ENCODE measurements at regions not wholly inside any gene's neighbourhood (a gene's known extent, or its start where the extent isn't known, plus 50 kb on each side); places are given as distances from the start of the nearest gene placed in this dataset.

GRCh38 chr14:98217530-98217929, 1054.5 kb downstream of the BCL11B start:
- Mint-ChIP-seq H3K4me3 (no peak overlapping the region), H3K36me3 (ENCODE audit: low read depth) (no peaks in the 10 kb centered on the region), H3K27ac (no peak overlapping the region), H3K9me3 (no peaks in the 10 kb centered on the region), H3K4me1 (peaks cover 19% of the 10 kb centered on the region), H3K27me3 (ENCODE audit: insufficient read depth) (peaks cover 16% of the 10 kb centered on the region)
- no peak overlapping the region for H3K9ac ChIP-seq (ENCODE audit: extremely low read depth, low read length, poor library complexity, severe bottlenecking)
- peaks cover 10% of the 10 kb centered on the region for H3K4me1 ChIP-seq (ENCODE audit: control insufficient read depth, insufficient read depth, low read length)
- no peak for TF ChIP-seq CTCF (conservative IDR thresholded peaks at IDR 0.05)
- no peak overlapping the region for H3K4me3 ChIP-seq (ENCODE audit: low read length)
- peaks cover 19% of the 10 kb centered on the region for H3K27me3 ChIP-seq (ENCODE audit: control insufficient read depth, insufficient read depth, low read length, poor library complexity, severe bottlenecking)
- H3K36me3 ChIP-seq (ENCODE audit: control insufficient read depth, insufficient read depth, low read length), result no peaks in the 10 kb centered on the region
- WGBS, 2 experiments (ENCODE audit: insufficient coverage in 1 of 2, insufficient read length in 1 of 2), result 89 to 96% methylated on average over 6 of the region's 6 CpGs
- no peak for DNase-seq
- no peak overlapping the region for H3K27ac ChIP-seq (ENCODE audit: low read depth, low read length)
- H3K9me3 ChIP-seq (ENCODE audit: control insufficient read depth, low read length), result no peaks in the 10 kb centered on the region

GRCh38 chr14:98218218-98218617, 1053.8 kb downstream of the BCL11B start:
- H3K27ac Mint-ChIP-seq, result no peak overlapping the region
- no peak for DNase-seq
- peaks cover 13% of the 10 kb centered on the region for H3K27me3 Mint-ChIP-seq (ENCODE audit: insufficient read depth)
- H3K27ac ChIP-seq (ENCODE audit: low read depth, low read length), result no peak overlapping the region
- no peak overlapping the region for H3K4me3 Mint-ChIP-seq
- no peaks in the 10 kb centered on the region for H3K36me3 ChIP-seq (ENCODE audit: control insufficient read depth, insufficient read depth, low read length)
- H3K4me1 ChIP-seq (ENCODE audit: control insufficient read depth, insufficient read depth, low read length), result peaks cover 10% of the 10 kb centered on the region
- H3K4me3 ChIP-seq (ENCODE audit: low read length), result no peak overlapping the region
- peaks cover 19% of the 10 kb centered on the region for H3K27me3 ChIP-seq (ENCODE audit: control insufficient read depth, insufficient read depth, low read length, poor library complexity, severe bottlenecking)
- TF ChIP-seq CTCF (conservative IDR thresholded peaks at IDR 0.05), result no peak
- no peaks in the 10 kb centered on the region for H3K36me3 Mint-ChIP-seq (ENCODE audit: low read depth)
- 92 to 98% methylated on average over 4 of the region's 4 CpGs for WGBS, 2 experiments (ENCODE audit: insufficient coverage in 1 of 2, insufficient read length in 1 of 2)
- H3K4me1 Mint-ChIP-seq, result peaks cover 16% of the 10 kb centered on the region
- H3K9me3 Mint-ChIP-seq, result no peaks in the 10 kb centered on the region
- H3K9me3 ChIP-seq (ENCODE audit: control insufficient read depth, low read length), result no peaks in the 10 kb centered on the region
- H3K9ac ChIP-seq (ENCODE audit: extremely low read depth, low read length, poor library complexity, severe bottlenecking), result no peak overlapping the region

GRCh38 chr14:98219638-98220037, 1052.4 kb downstream of the BCL11B start:
- no peak for TF ChIP-seq CTCF (conservative IDR thresholded peaks at IDR 0.05)
- H3K27me3 Mint-ChIP-seq (ENCODE audit: insufficient read depth), result peaks cover 13% of the 10 kb centered on the region

More at GRCh38 chr14:98219638-98220037, 1052.4 kb downstream of the BCL11B start:
- Histone ChIP-seq H3K27ac (ENCODE audit: low read depth, low read length) (no peak overlapping the region), H3K9ac (ENCODE audit: extremely low read depth, low read length, poor library complexity, severe bottlenecking) (no peak overlapping the region), H3K4me1 (ENCODE audit: control insufficient read depth, insufficient read depth, low read length) (peaks cover under 1% of the 10 kb centered on the region), H3K27me3 (ENCODE audit: control insufficient read depth, insufficient read depth, low read length, poor library complexity, severe bottlenecking) (peaks cover 19% of the 10 kb centered on the region), H3K9me3 (ENCODE audit: control insufficient read depth, low read length) (no peaks in the 10 kb centered on the region), H3K36me3 (ENCODE audit: control insufficient read depth, insufficient read depth, low read length) (no peaks in the 10 kb centered on the region), H3K4me3 (ENCODE audit: low read length) (no peak overlapping the region)
- Mint-ChIP-seq H3K4me3 (no peak overlapping the region), H3K27ac (no peak overlapping the region), H3K9me3 (no peaks in the 10 kb centered on the region), H3K4me1 (peaks cover 6% of the 10 kb centered on the region), H3K36me3 (ENCODE audit: low read depth) (no peaks in the 10 kb centered on the region)
- 95 to 98% methylated on average over 5 of the region's 5 CpGs for WGBS, 2 experiments (ENCODE audit: insufficient coverage in 1 of 2, insufficient read length in 1 of 2)
- no peak for DNase-seq

Measured in endodermal cell (in vitro differentiated cells).